GM23338 (cell line): ENCODE measurements at regions not wholly inside any gene's neighbourhood (a gene's known extent, or its start where the extent isn't known, plus 50 kb on each side); places are given as distances from the start of the nearest gene placed in this dataset.

Experiments
- ATAC-seq: fragments of 200-7000 bp; cut with Tn5 transposase; 3 replicates; pipeline ENCODE4 v1.9.1; 2020
- DNase-seq: peaks from one replicate; pipeline ENCODE4 v3.0.0-alpha.2; 2015; ENCODE audit warnings: low spot score
- H2AFZ ChIP-seq: fragments of 200-600 bp; sonication (generic); 2 replicates; pipeline ENCODE4 v1.8.0; 2016; ENCODE audit warnings: antibody characterized with exemption, mild to moderate bottlenecking, moderate library complexity
- H3F3A ChIP-seq: fragments of 200-600 bp; sonication (generic); replicated peaks from 2 replicates; pipeline ENCODE4 v1.8.0; 2017; ENCODE audit warnings: antibody characterized with exemption, mixed run types, low read depth
- H3K27ac ChIP-seq: fragments of 200-600 bp; sonication (generic); 2 replicates; pipeline ENCODE4 v1.6.1; 2016; ENCODE audit warnings: low read depth
- H3K27me3 ChIP-seq: fragments of 200-600 bp; sonication (generic); 2 replicates; pipeline ENCODE4 v1.8.0; 2016; ENCODE audit warnings: mild to moderate bottlenecking, mixed run types, moderate library complexity; ENCODE audit not compliant: insufficient read depth
- H3K36me3 ChIP-seq: fragments of 200-600 bp; sonication (generic); 2 replicates; pipeline ENCODE4 v1.8.0; 2016; ENCODE audit warnings: mild to moderate bottlenecking; ENCODE audit not compliant: insufficient read depth
- H3K4me1 ChIP-seq: fragments of 200-600 bp; sonication (generic); 2 replicates; pipeline ENCODE4 v1.8.0; 2016; ENCODE audit warnings: mild to moderate bottlenecking, moderate library complexity; ENCODE audit not compliant: insufficient read depth
- H3K4me2 ChIP-seq: fragments of 200-600 bp; sonication (generic); 2 replicates; pipeline ENCODE4 v1.7.1; 2017; ENCODE audit warnings: mixed run types
- H3K4me3 ChIP-seq: fragments of 200-600 bp; sonication (generic); 2 replicates; pipeline ENCODE4 v1.6.1; 2016; ENCODE audit warnings: mixed run types
- H3K79me2 ChIP-seq: fragments of 200-600 bp; sonication (generic); replicated peaks from 2 replicates; pipeline ENCODE4 v1.8.0; 2017; ENCODE audit warnings: mild to moderate bottlenecking; ENCODE audit not compliant: insufficient read depth
- H3K9me2 ChIP-seq: fragments of 200-600 bp; sonication (generic); 2 replicates; pipeline ENCODE4 v1.8.0; 2017; ENCODE audit not compliant: insufficient read depth
- H4K20me1 ChIP-seq: fragments of 200-600 bp; sonication (generic); replicated peaks from 2 replicates; pipeline ENCODE4 v1.8.0; 2017; ENCODE audit warnings: mild to moderate bottlenecking; ENCODE audit not compliant: insufficient read depth
- H3K27ac Mint-ChIP-seq: 2 replicates; pipeline ENCODE4 v1.8.0; 2020; ENCODE audit warnings: inconsistent platforms, mild to moderate bottlenecking, moderate library complexity, mixed read lengths
- H3K27me3 Mint-ChIP-seq: 3 replicates; pipeline ENCODE4 v1.8.0; 2022; ENCODE audit warnings: low read depth, mild to moderate bottlenecking, moderate library complexity, mixed read lengths, inconsistent platforms; ENCODE audit not compliant: insufficient read depth, poor library complexity
- H3K36me3 Mint-ChIP-seq: 3 replicates; pipeline ENCODE4 v1.8.0; 2021; ENCODE audit warnings: low read depth, mild to moderate bottlenecking, inconsistent platforms, moderate library complexity, mixed read lengths
- H3K4me1 Mint-ChIP-seq: 3 replicates; pipeline ENCODE4 v1.8.0; 2020; ENCODE audit warnings: mild to moderate bottlenecking, inconsistent platforms, mixed read lengths
- H3K4me3 Mint-ChIP-seq: 3 replicates; pipeline ENCODE4 v1.8.0; 2021; ENCODE audit warnings: moderate library complexity, mild to moderate bottlenecking, inconsistent platforms, mixed read lengths
- H3K9me3 Mint-ChIP-seq: 3 replicates; pipeline ENCODE4 v1.8.0; 2020; ENCODE audit warnings: moderate library complexity, mild to moderate bottlenecking, inconsistent platforms, mixed read lengths
- CTCF ChIP-seq, 2 experiments: fragments of 200-600 bp in 1 of 2; sonication (generic) in 1 of 2; conservative IDR thresholded peaks; 2 replicates each; pipeline versions ENCODE4 v1.5.1 to v1.6.1; 2016 to 2017; ENCODE audit warnings: antibody characterized with exemption in 2 of 2, low read depth in 2 of 2, mild to moderate bottlenecking in 2 of 2, moderate library complexity in 1 of 2
- EZH2 ChIP-seq: fragments of 200-600 bp; sonication (generic); IDR thresholded peaks from one replicate; pipeline ENCODE4 v1.8.0; 2017; ENCODE audit warnings: antibody characterized with exemption, mild to moderate bottlenecking, low read depth; ENCODE audit not compliant: unreplicated experiment
- JUNB ChIP-seq: IDR thresholded peaks from one replicate; pipeline ENCODE4 v1.6.1; 2016; ENCODE audit warnings: antibody characterized with exemption; ENCODE audit not compliant: unreplicated experiment
- NANOG ChIP-seq: IDR thresholded peaks from 2 replicates; pipeline ENCODE4 v1.6.1; 2016; ENCODE audit warnings: antibody characterized with exemption, borderline replicate concordance
- STAT1 ChIP-seq: IDR thresholded peaks from one replicate; pipeline ENCODE4 v1.6.1; 2016; ENCODE audit warnings: antibody characterized with exemption; ENCODE audit not compliant: unreplicated experiment
- ZNF114 ChIP-seq: fragments of 250-450 bp; sonication (Bioruptor Pico); IDR thresholded peaks from 2 replicates; pipeline ENCODE4 v1.5.0; 2020; ENCODE audit warnings: mild to moderate bottlenecking, moderate library complexity
- ZNF462 ChIP-seq: fragments of 250-450 bp; sonication (Bioruptor Pico); IDR thresholded peaks from 2 replicates; pipeline ENCODE4 v1.5.0; 2020; ENCODE audit warnings: mild to moderate bottlenecking, moderate library complexity

- TF ChIP-seq ZNF462, result no peak
- TF ChIP-seq EZH2, result no peak
- TF ChIP-seq NANOG, result no peak
Observed at GRCh38 chr18:76647322-76647721, 152.3 kb upstream of the ZNF516 start (continued).

GRCh38 chr18:76644580-76644979, 149.5 kb upstream of the ZNF516 start:
- H3K9me3 Mint-ChIP-seq, result no peaks in the 10 kb centered on the region; the same call in 2 of the 3 replicates
- ATAC-seq (no peak), DNase-seq (no peak)
- H3K4me3 ChIP-seq, result no peak overlapping the region
- peaks cover 5% of the 10 kb centered on the region for H3K27me3 Mint-ChIP-seq
- no peaks in the 10 kb centered on the region for H3K27me3 ChIP-seq
- no peaks in the 10 kb centered on the region for H4K20me1 ChIP-seq
- H3K27ac ChIP-seq, result no peak overlapping the region
- no peak overlapping the region for H3K4me2 ChIP-seq
- no peaks in the 10 kb centered on the region for H3K36me3 ChIP-seq
- no peaks in the 10 kb centered on the region for H3K79me2 ChIP-seq
- no peak overlapping the region for H3K27ac Mint-ChIP-seq
- H3K4me1 ChIP-seq, result no peaks in the 10 kb centered on the region
- H3K36me3 Mint-ChIP-seq, result no peaks in the 10 kb centered on the region; the same call in 2 of the 3 replicates
- H3K4me3 Mint-ChIP-seq, result no peak overlapping the region
- H3K9me2 ChIP-seq, result no peaks in the 10 kb centered on the region
- H3K4me1 Mint-ChIP-seq, result no peaks in the 10 kb centered on the region
- H3F3A ChIP-seq, result no peaks in the 10 kb centered on the region
- no peak overlapping the region for H2AFZ ChIP-seq
- no peak for TF ChIP-seq ZNF114 (CRISPR knock-in tag)
- TF ChIP-seq STAT1, result no peak
- TF ChIP-seq JUNB, result no peak
- TF ChIP-seq ZNF462, result no peak
- no peak for TF ChIP-seq NANOG
- no peak for TF ChIP-seq EZH2
- no peak for TF ChIP-seq CTCF (conservative IDR thresholded peaks at IDR 0.05; ENCODE audit: low read depth in 2 of 2)
